Spleen (tissue), 7 donors: ENCODE measurements at regions not wholly inside any gene's neighbourhood (a gene's known extent, or its start where the extent isn't known, plus 50 kb on each side); places are given as distances from the start of the nearest gene placed in this dataset.

ENCODE experiments used
- POLR2A ChIP-seq, 3 donors: fragments of 450-650 bp; IDR thresholded peaks; one replicate each; pipeline ENCODE4 v1.5.1; 2017; ENCODE audit warnings: antibody characterized with exemption in 3 of 3, mild to moderate bottlenecking in 1 of 3
- TF ChIP-seq, protein P1 (sequence below), 11 experiments: fragments of 200-600 bp in 7 of 11; fragments of 450-650 bp in 4 of 11; sonication (generic) in 4 of 11; IDR thresholded peaks in 8 of 11; conservative IDR thresholded peaks in 3 of 11; 1 replicate in 7 of 11; 2 replicates in 4 of 11; pipeline versions ENCODE4 v1.4.0 to v1.8.0; 2016 to 2021; ENCODE audit warnings: antibody characterized with exemption in 11 of 11, inconsistent platforms in 4 of 11, mild to moderate bottlenecking in 1 of 11
- donor health status: DM: no; HTN: no; CAD: no; lungs with moderate emphysema.
- donor health status: DM: no; HTN: no; CAD: no.
- donor health status: DM: no; HTN: no; CAD: no.

DNA sequence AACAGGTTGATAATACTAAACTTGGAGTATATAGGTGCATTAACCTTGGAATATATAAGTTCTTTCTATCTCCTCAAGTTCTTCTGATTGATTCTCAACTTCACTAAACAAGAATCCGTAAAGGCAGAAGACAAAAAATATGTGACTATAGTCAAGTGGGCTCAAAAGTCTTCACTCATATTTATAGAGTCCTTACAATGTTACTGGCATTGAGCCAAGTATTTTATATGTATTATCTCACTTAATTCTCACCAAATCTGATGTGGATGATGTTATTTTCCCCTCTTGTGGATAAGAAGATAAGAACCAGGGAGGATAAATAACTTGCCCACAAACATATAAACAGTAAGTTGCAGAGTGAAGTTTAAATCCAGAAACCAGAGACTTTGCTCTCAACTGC is 486.9 kb downstream of the LRRIQ3 start:
- TF ChIP-seq, protein P1, sequence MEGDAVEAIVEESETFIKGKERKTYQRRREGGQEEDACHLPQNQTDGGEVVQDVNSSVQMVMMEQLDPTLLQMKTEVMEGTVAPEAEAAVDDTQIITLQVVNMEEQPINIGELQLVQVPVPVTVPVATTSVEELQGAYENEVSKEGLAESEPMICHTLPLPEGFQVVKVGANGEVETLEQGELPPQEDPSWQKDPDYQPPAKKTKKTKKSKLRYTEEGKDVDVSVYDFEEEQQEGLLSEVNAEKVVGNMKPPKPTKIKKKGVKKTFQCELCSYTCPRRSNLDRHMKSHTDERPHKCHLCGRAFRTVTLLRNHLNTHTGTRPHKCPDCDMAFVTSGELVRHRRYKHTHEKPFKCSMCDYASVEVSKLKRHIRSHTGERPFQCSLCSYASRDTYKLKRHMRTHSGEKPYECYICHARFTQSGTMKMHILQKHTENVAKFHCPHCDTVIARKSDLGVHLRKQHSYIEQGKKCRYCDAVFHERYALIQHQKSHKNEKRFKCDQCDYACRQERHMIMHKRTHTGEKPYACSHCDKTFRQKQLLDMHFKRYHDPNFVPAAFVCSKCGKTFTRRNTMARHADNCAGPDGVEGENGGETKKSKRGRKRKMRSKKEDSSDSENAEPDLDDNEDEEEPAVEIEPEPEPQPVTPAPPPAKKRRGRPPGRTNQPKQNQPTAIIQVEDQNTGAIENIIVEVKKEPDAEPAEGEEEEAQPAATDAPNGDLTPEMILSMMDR (IDR thresholded peaks at IDR 0.05 in 8 of 11, conservative IDR thresholded peaks at IDR 0.05 in 3 of 11) = no peak
- TF ChIP-seq POLR2A (IDR thresholded peaks at IDR 0.05) = no peak
